ENCODE measurements at regions not wholly inside any gene's neighbourhood (a gene's known extent, or its start where the extent isn't known, plus 50 kb on each side); places are given as distances from the start of the nearest gene placed in this dataset.
"Not testable (repeated sequence)": the region's sequence is repeated elsewhere in the genome, so short reads cannot be mapped to it uniquely, and the experiment has no call there.

DNA sequence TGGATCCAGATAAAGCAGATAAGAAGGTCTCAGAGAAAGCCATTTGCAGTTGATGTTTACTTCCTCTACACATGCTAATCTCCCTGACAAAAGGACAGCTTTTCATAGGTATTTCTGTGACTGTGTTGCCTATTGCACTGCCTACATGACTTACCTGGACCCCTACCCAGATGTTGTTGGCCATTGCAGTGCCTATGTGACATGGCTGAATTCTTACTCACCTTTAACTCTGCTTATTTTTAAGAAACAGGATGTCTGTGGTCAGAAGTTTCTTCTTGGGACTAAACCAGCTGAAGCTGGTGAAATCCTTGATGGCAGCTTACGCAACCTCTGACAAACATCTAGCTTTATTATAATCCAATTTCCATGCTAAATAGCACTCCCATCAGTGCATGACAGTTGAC, 50.7 kb downstream of the PPIAL4D start:
- DNase-seq: peak; percentile 29
- H3K27me3 Mint-ChIP-seq (ENCODE audit: low read depth); POLR2A ChIA-PET; H3K4me3 Mint-ChIP-seq; H3K9me3 Mint-ChIP-seq (ENCODE audit: insufficient read depth); H3K36me3 Mint-ChIP-seq (ENCODE audit: low read depth); CTCF ChIA-PET: not testable (repeated sequence)
- peak overlapping the region; percentile 61 for H3K27ac Mint-ChIP-seq
- peak; percentile 74 for ATAC-seq
- H3K4me1 Mint-ChIP-seq (ENCODE audit: low read depth): peaks cover 13% of the 10 kb centered on the region

GRCh38 chr1:145189543-145190030, 52.4 kb downstream of the PPIAL4D start:
- H3K4me1 Mint-ChIP-seq (ENCODE audit: low read depth): peaks cover 13% of the 10 kb centered on the region
- peak overlapping the region; percentile 64 for H3K27ac Mint-ChIP-seq
- POLR2A ChIA-PET; DNase-seq; H3K9me3 Mint-ChIP-seq (ENCODE audit: insufficient read depth); H3K4me3 Mint-ChIP-seq; CTCF ChIA-PET; ATAC-seq; H3K27me3 Mint-ChIP-seq (ENCODE audit: low read depth); H3K36me3 Mint-ChIP-seq (ENCODE audit: low read depth): not testable (repeated sequence)

DNA sequence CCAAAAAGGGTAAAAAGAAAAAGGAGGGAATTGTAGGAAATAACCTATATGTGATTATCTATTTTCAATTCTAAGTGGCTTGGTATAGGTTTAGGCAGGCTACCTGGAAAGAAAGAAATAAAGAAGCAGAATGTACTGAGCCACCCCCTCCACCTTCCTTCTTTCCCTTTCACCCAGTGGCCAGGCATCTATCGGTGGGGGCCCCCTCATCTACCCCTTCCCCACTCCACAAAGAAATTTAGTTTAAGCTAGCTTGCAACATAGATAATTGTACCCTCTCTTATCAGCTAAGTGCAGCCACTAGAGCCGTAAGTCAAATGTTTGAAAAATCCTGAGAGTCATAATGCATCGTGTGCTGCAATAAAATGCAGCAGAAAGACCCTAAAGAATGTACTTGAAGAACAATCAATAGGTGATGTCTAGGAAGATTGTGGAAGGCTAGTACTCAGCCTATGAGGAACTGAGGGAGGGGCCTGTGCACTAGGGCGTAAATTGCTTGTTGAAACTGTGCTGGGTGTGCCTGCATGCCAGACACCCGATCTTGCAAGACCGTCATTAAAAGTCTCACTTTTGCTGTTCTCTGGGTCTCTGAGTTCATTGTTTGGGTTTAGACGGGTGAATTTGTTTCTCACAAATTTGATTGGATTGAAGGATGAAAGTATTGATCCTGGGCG, 53.0 kb downstream of the PPIAL4D start:
- H3K27me3 Mint-ChIP-seq (ENCODE audit: low read depth); DNase-seq; ATAC-seq; H3K4me3 Mint-ChIP-seq; CTCF ChIA-PET; H3K36me3 Mint-ChIP-seq (ENCODE audit: low read depth); H3K9me3 Mint-ChIP-seq (ENCODE audit: insufficient read depth); POLR2A ChIA-PET: not testable (repeated sequence)
- Mint-ChIP-seq H3K4me1 (ENCODE audit: low read depth) (peaks cover 13% of the 10 kb centered on the region), H3K27ac (peak overlapping the region; percentile 64)

GRCh38 chr1:145182606-145183413, 59.2 kb downstream of the PPIAL4D start:
- H3K36me3 Mint-ChIP-seq (ENCODE audit: low read depth); H3K4me1 Mint-ChIP-seq (ENCODE audit: low read depth); H3K4me3 Mint-ChIP-seq; DNase-seq; H3K27ac Mint-ChIP-seq; H3K27me3 Mint-ChIP-seq (ENCODE audit: low read depth); H3K9me3 Mint-ChIP-seq (ENCODE audit: insufficient read depth); POLR2A ChIA-PET; CTCF ChIA-PET: not testable (repeated sequence)
- peak; percentile 89 for ATAC-seq

- CTCF ChIA-PET; H3K4me1 Mint-ChIP-seq (ENCODE audit: low read depth): not testable (repeated sequence)
These were observed 65.6 kb downstream of the PPIAL4D start for GRCh38 chr1:145176285-145176925.

DNA sequence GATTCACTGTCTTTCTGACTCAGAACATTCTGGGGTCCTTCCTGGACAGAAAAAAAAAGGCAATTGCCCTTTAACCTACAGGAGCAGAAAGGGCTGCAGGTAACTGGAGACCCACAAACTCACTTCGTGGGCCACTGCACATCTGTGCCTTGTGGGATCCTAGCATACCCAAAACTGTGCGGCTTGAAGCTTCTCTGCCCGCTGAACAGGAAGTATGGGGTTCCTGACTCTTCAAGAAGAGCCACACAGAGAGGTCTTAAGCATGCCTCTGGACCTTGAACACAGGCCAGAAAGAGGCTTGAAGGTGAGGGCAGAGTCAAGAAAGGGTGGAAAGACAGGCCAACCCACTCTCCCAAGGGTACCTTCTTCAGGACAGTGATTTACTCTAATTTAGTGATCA, 67.6 kb downstream of the PPIAL4D start:
- CTCF ChIA-PET; ATAC-seq; H3K36me3 Mint-ChIP-seq (ENCODE audit: low read depth): not testable (repeated sequence)

More at GRCh38 chr1:145176285-145176925, 65.6 kb downstream of the PPIAL4D start:
- H3K4me3 Mint-ChIP-seq; H3K27ac Mint-ChIP-seq; H3K27me3 Mint-ChIP-seq (ENCODE audit: low read depth); POLR2A ChIA-PET; H3K9me3 Mint-ChIP-seq (ENCODE audit: insufficient read depth); H3K36me3 Mint-ChIP-seq (ENCODE audit: low read depth): not testable (repeated sequence)
- ATAC-seq: peak; percentile 97
- peak; percentile 72 for DNase-seq

GRCh38 chr1:145168220-145168848, 72.6 kb downstream of the FAM72D start:
- CTCF ChIA-PET; H3K4me1 Mint-ChIP-seq (ENCODE audit: low read depth); H3K27me3 Mint-ChIP-seq (ENCODE audit: low read depth); DNase-seq; POLR2A ChIA-PET; H3K9me3 Mint-ChIP-seq (ENCODE audit: insufficient read depth); H3K4me3 Mint-ChIP-seq; H3K27ac Mint-ChIP-seq; ATAC-seq: not testable (repeated sequence)
- H3K36me3 Mint-ChIP-seq (ENCODE audit: low read depth): peaks cover 10% of the 10 kb centered on the region

More for the DNA sequence above, 67.6 kb downstream of the PPIAL4D start:
- H3K4me1 Mint-ChIP-seq (ENCODE audit: low read depth); H3K9me3 Mint-ChIP-seq (ENCODE audit: insufficient read depth); POLR2A ChIA-PET; H3K27me3 Mint-ChIP-seq (ENCODE audit: low read depth); DNase-seq; H3K27ac Mint-ChIP-seq; H3K4me3 Mint-ChIP-seq: not testable (repeated sequence)

DNA sequence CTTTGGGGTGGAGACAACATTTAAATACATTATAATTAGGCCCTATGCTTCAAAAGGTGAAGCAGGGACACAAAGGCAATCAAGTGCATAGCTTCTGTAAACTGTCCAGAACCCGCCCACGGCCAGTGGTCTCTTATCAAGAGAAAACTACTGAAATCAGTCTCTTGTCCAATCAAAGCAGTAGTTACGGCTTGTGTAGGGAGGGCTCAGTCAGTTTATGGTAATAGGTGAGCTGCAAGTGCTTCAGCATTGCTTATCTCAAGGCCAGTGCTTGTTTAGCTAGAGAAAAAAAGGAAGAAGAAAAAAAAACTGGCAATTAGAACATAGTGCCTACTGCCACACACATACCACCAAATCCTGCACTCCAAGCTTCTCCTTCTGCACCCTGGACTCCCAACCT, 68.6 kb downstream of the FAM72D start:
- H3K4me3 Mint-ChIP-seq; CTCF ChIA-PET; ATAC-seq; POLR2A ChIA-PET; H3K4me1 Mint-ChIP-seq (ENCODE audit: low read depth); H3K9me3 Mint-ChIP-seq (ENCODE audit: insufficient read depth); H3K27me3 Mint-ChIP-seq (ENCODE audit: low read depth); H3K27ac Mint-ChIP-seq; DNase-seq: not testable (repeated sequence)
- H3K36me3 Mint-ChIP-seq (ENCODE audit: low read depth): peaks cover 10% of the 10 kb centered on the region
